ENCODE measurements at regions not wholly inside any gene's neighbourhood (a gene's known extent, or its start where the extent isn't known, plus 50 kb on each side); places are given as distances from the start of the nearest gene placed in this dataset.

DNA sequence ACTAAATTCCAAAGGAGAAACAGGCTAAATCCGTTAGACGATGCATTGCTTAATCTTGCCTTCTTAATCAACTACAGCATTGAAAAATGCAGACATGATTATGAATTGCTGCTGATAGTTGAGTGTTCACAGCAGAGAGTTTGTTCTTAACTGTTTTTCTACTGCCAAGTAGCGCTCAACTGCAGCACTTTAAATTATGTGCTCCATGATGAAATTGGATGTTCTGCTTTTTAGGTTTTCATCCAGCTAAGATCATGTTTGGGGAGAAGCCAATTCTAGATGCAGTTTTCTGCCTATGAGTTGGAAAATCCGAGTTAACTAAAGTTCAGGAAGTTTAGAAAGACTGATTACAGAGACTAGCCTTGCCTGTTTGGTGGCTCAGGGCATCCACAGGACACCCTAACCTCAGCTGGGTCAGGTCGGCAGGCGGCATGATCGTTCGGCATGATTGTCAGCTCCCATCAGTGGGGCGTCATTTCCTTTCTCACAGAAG is 119.4 kb upstream of the PIEZO2 start:
- DNase-seq (ENCODE audit: low spot score) = no peak

DNA sequence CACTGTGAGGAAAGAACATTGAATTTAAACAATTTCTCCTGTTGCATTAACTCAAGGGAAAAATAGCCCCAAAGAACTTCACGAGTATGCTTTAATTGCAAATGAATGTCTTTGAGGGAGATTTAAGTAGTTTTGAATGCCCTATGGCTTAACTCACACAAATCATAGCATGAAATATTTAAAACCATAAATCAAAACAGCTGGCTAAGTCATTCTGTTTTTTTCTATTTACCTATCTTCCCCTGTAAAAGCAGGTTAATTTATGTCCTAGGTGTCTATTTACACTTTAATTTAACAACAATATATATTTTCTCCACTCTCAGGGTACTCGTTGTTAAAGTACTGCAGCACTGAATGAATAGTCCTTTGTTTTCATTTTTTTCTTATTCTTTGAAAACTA is 118.8 kb upstream of the PIEZO2 start:
- DNase-seq (ENCODE audit: low spot score) = no peak

DNA sequence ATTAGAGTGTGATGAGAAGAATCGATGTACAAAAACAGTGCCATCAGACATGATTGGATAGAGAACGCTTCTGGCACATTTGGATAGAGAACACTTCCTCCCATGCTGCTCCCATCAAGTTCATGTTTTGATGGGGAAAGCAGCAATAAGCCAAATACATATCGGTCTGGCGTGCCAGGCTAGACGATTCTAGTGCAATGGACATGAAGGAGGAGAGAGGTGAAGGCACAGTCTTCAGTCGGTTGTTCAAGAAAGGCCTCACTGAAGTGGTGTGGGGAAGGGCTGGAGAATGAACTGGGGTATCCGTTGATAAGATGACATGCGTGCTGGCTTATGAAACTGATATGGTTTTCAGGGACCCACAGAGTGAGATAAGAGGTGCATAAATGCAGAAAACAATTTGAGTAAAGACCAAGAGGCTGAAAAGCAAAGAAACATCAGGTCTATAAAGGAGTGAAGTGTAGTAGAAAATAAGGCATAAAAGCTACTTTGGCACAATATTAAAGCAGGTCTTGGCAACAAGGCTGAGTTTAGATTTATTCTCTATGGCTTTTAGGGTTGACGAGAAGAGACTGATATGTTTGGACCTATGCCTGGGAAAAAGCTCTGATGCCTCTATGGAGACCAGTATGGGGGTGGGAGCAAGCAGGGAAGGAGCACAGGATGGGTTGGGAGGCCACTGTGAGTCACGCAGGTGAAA is 117.6 kb upstream of the PIEZO2 start:
- no peak for DNase-seq (ENCODE audit: low spot score)

DNA sequence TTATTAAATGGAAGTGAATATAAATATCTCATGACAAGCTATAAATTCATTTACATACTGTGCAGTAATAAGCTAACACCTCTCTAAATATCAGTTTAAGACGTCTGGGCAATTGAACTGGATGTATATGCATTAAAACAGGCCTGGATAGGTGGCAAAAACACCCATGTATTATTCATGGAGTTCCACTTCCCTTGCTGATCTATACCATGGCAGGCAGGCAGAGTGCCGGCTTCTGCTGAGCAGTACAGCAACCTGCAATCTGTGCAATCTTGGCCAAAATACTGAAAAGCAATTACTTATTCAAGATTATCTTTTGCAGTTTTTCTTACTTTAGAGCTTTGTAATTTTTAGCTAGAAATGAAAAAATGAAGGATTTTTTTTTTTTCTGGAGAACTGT is 112.1 kb upstream of the PIEZO2 start:
- DNase-seq (ENCODE audit: low spot score) = no peak

DNA sequence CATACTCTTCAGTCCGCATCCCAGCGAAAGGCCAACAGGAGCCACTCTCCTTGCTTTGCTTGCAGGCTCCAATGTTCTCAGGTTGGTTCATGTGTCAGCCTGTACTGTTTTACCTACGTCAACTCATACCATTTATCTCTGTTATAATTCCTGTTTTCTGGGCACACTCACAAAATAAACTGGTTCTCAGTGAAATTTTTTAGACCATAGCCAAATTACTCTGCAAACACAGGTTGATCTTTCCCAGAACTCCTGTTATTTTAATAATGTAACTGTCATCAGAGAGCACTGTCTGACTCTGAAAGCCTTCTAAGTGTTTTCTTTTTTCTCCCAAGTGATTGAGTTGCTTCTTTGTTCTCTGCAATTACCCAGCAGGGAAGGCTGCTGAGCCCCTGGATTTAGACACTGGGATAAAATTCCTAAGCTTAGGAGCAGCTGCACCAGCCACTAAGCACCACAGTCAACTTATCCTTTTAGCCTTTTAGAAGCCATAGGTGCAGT is 111.6 kb upstream of the PIEZO2 start:
- DNase-seq (ENCODE audit: low spot score) = no peak

DNA sequence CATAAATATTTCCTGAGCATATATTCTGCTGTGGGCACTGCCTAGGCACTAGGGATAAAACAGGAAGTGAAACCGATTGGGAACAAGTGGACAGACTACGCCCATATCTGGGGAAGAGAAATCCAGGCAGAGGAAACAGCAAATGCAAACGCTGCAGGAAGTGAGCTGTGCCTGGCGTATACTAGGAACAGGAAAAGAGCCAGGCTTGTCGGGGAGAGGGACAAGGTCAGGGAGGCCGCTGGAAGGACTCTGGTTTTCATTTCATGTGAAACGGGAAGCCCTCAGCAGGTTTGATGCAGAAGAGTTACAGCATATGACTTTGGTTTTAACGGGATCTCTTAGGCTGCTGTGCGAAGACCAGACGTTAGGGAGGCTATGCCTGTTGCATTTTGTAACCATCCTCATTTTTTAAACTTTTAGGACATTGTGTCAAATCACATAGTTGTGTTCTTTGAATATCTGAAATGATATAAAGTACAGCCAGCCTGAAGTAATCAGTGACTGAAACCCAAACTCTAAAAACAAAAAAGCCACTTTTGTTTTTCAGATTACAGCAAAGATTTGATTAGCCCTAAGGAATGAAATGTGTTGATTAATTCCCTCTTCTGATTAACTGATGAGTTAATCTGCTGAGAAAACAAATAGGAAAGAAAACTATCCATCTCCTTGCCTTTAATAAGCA is 110.2 kb upstream of the PIEZO2 start:
- DNase-seq (ENCODE audit: low spot score) = no peak

DNA sequence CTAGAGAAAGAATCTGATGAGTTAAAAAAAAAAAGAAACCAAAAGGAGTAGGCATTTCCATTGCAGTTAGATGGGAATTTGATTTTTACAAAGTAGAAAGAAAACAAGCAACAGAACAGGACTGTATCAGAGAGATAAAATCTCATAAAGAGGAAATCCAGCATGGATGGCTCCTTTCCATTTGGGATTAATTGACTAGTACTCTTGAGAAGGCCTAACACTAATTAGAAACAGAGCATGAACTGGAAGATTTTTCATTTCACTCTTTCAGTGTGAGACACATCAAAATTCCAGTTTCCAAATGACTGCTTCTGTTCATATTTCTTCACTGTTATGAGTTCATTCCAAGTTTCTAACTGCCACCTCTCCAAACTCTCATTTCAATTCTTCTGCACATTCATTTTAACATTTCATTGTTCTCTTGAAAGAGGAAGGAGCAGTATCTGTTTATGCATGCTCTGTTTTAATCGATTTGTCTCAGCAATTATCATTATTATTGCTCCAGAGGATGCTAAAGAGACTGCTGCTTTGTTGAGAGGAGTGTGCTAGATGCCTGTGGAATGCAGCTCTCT is 108.8 kb upstream of the PIEZO2 start:
- DNase-seq (ENCODE audit: low spot score) = no peak

DNA sequence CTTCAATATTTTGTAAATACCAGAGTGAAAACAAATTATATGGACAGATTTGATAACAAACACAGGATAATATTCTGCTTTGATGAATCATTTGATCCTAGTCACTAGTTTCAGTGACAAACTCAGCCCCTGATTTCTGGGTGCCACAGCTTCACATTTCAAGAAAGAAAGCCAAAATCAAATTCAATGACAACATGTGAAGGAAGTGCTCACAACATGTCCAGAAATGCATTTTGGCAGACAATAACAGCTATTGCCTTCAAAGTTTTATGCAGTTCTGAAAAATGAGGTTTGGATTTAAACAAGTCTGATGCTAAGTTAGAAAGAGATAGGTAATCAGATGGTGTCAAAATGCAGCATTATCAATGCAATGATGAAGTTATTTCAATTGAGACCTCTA is 106.9 kb upstream of the PIEZO2 start:
- DNase-seq (ENCODE audit: low spot score) = no peak

DNA sequence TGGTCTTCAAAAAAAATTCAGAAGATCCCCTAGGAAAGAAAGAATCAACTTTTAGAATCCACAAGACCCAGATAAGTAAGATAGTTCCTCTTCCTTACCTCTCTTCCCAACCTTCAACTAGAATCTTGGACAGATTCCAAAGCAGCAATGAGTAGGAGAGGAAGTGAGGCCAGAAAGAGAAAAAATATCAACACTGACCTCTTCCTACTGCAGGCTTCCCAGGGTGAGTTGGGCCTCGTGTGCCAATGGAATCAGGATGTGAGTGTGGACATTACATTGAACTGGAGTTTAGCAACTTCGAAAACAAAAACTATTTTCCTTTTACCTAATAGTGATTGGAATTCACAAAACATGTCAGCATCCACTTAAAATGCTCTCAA is 102.5 kb upstream of the PIEZO2 start:
- no peak for DNase-seq (ENCODE audit: low spot score)

DNA sequence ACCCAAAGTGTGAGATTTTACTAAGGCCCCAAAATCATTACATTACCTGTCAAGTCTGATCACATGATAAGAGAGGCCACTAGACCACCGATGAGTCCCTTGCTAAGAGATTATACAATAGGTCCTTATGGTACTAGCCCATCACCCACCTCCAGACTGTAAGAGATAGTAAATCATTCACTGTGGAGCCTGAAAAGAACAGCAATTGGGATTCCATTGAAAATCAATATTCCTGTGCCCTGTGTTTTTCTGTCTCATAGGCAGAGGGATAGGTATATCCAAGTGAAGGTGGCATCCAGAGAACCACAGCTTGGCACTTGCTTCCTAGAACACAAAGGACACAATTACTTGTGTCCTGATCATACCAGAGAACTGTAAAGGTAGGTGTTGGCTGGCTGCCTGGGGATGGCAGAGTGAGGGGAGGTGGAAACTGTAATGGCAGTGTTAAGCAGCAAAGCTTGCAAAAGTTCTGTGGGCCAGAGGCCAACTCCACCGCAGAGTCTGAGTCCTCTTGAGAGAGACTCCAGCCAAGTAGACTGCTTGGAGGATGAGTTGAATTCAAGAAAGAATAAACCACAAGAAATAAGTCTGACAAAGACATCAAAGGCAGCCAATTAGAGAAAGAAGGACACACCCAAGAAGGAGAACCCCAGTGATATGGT is 102.0 kb upstream of the PIEZO2 start:
- DNase-seq (ENCODE audit: low spot score) = no peak

DNA sequence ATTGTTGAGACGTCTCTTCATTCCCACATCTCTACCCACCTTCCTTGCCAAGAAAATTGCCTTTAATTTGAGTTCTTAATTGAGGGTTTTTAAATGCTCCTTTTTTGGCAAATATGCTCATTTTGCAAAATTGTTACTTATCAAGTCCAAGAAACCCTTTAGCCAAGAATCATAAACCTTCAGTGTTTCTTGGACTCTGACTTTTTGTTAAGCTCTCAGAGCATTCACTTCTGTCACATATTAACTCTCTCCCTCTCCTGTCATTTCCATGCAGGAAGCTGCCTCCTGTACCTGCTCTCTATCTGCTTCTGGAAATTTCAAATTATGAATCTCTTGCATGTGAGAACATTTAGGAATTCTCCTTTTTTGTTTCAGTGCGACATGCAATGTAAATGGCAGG is 100.0 kb upstream of the PIEZO2 start:
- no peak for DNase-seq (ENCODE audit: low spot score)

DNA sequence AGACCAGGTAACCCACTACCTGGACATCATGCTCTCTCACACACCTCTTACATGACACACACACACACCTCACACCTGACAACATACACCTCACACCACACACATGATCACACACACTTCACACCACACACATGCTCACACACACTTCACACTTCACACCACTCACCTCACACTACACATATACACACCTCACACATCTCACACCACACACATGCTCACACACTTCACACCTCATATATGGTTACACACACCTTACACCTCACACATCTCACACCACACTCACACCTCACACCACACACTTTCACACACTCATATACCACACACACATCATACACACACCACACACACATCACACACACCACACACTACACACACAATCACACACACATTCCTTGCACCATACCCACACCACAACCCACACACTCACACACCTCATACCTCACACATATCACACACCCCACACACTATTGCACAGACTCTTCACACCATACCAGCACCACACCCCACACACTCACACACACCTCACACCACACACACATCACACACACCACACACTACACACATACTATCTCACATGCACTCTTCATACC is 98.1 kb upstream of the PIEZO2 start:
- DNase-seq (ENCODE audit: low spot score) = no peak

DNA sequence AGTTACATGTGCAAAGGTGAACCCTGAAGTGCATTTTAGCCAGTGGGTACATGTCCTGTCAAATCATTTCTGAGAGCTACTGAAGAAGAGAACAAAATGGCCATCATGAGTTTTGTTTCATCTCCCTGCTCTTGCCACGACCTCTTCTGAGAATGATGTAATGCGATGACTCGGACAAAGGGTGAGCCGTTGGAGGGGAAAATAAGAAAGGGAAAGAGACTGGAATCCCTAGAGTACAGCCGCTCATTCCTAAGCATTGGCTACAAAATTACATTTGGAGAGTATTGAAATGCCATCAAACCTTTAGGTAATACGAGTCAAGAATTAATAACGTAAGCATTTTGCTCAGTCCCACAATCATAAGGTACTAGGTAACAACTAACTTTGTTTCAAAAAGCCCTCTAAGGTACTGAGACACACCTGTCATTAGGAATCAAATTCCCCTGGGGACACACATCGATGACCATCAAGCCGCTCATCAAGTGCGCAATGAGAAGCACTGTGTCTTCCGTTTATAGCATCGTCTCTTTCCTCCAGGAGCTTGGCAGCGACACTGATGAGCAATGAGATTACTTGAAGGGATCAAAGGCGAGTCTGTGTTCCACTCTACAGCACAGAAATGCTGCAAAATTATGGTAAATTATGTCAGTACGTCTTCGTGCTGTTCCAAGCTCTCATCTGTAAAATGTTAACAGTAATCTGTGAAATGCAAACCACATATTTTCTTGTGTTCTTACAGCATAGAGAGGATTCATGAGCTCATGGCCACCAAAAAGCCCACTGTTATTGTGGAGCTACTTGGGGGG is 97.3 kb upstream of the PIEZO2 start:
- no peak for DNase-seq (ENCODE audit: low spot score)

DNA sequence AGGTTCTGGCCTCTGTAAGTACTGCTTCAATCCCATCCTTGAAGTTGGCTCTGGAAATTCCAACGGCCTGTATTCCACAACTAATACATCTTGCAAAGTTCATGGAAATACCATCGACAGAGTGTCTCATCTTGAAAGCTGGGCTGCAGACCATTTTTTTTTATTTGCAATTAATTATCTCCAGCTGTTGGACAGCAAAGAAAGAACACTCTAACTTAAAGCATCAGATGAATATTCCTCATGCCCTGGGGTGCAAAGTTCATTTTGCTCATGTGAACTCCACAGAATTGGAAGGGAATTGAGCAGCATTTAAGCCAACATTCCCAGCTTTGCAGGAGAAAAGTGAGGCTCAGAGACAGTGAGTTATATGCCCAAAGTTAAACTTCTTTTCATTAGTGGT is 96.5 kb upstream of the PIEZO2 start:
- DNase-seq (ENCODE audit: low spot score) = no peak

DNA sequence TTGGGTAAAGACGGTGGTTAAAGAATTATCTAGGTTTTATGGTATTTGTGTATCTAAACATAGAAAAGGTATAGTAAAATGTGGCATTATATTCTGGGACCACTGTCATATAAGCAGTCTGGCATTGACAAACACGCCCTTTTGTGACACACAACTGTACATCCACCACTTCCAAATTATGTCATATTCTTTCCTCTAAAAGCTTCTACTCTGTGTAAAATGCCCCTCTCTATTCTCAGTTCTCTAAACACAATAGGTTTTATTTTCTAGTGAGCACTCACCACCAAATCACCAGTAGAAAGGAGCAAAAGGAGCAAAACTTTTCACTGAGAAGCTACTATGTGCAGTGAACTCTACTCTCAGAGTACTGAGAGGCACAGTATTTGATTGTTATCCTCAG is 88.1 kb upstream of the PIEZO2 start:
- no peak for DNase-seq (ENCODE audit: low spot score)

DNA sequence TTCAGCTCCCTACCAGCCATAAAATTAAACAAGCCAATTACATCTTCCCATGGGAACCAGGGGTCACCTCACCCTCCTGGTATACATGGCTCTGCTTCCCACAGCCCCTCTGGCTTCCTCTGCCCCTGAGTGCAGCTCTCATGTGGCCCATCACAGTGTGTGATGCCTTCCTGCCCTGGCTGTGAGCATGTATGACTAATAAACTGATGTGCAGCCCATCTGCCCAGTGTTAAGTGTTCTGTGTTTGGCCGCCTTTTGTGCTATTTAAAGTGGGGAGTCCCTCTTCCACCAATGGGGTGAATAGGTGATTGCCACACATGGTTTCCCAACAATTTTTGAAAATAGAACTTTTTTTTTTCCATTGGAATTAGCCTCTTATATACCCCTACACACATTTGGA is 87.7 kb upstream of the PIEZO2 start:
- no peak for DNase-seq (ENCODE audit: low spot score)

DNA sequence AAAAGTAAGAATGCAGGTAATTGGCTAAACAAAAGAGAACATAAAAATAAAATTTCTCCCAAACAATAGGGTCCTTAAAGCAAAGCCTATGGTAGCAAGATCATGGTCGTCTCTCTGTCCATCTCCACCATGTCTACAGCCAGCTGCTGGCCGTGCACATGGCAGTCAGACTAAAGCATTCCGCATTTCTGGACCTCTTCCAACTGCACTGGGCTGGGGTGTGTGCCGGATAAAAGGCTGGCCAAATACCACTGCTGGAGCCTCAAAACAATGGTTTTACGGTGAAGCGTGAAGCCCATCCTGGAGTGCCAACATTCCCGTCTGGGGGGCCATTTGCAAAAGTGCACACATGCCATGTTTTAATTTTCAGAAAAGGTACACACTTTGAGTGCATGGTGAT is 74.8 kb upstream of the PIEZO2 start:
- no peak for DNase-seq (ENCODE audit: low spot score)

DNA sequence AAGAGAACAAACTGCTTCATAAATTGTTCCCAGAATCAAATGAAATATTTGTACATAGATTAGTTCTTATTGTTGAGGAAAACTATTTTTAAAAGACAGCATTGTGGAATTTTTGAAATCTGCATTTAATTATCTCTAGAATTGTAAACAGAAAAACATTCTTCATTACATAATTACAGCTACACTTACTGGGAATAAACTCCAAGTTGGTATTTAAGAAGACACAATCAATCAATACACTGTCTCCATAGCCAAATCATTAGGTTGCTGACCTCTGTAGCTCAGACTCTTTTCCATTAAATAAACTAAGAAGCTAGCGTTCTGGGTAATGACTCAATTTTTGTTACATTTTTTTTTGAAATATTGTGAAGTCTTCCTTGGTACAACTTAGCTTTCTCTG is 70.2 kb upstream of the PIEZO2 start:
- DNase-seq (ENCODE audit: low spot score) = no peak

DNA sequence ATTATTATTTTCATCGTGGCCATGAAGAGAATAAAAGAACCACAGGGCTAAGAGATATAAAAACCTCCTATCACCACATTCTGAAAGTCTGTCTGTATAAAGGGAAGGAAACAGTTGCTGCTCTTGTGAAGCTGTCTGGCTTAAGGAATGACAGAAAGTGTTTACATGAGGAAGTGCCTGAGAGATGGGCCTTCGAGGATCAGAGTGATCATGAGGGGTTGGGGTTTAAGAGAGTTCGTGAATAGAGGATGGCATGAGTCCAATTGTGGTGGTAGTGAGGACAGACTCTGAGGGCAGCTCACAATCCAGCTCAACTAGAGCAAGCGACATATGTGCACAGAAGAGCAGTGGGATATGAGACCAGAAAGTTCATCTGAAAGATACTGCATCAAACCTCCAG is 65.8 kb upstream of the PIEZO2 start:
- DNase-seq (ENCODE audit: low spot score) = no peak

DNA sequence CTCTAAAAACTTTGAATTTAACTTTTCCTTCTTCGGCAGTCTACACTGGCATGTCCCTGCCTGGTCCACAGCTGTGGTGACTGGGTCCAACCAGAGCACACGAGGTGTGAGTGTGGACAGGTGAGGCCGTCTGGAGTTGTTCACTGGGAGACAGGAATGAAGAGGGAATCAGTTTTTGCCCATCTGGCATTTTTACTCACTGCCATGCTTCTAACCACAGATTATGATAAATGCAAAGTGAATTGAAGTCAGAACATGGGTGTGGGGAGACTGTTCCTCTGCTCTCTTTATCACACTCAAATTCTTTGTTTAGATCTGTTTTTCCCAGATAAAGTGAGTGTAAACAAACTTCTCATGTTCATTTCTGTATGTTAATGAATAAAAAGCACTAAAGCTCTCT is 54.7 kb upstream of the PIEZO2 start:
- DNase-seq (ENCODE audit: low spot score) = no peak

DNA sequence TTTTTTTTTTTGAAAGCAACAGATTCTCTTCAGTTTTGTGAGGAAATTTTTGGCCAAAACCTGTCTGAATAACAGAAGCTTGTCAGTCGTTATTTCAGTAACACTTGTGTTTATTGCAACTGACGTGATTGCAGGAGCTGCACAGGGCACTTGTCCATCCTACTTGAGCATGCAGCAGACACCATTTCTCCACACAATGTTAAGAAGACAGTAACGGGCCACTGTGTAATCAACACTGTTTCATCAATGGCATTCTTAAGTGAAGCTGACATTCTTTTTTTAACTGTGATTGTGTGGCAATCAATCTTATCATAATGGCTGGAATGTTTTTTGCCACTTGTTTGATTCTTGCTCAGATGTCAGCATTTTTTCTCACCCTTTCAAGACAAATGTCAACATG is 50.1 kb upstream of the PIEZO2 start:
- DNase-seq (ENCODE audit: low spot score) = no peak

Data from CD4-positive, alpha-beta T cell treated with Interleukin-6 at 100 ng/mL for 8 hours (primary cell).